Sigmoid colon (tissue), 4 donors: ENCODE measurements at regions not wholly inside any gene's neighbourhood (a gene's known extent, or its start where the extent isn't known, plus 50 kb on each side); places are given as distances from the start of the nearest gene placed in this dataset.

ENCODE experiments used
- CTCF ChIP-seq, 4 experiments: fragments of 450-650 bp in 3 of 4; fragments of 200-600 bp in 1 of 4; IDR thresholded peaks; one replicate each; pipeline ENCODE4 v1.5.1; 2016 to 2019; ENCODE audit warnings: antibody characterized with exemption in 4 of 4, mild to moderate bottlenecking in 3 of 4, moderate library complexity in 2 of 4
- EP300 ChIP-seq, 4 donors: sonication (generic); formaldehyde crosslinking; IDR thresholded peaks; one replicate each; pipeline ENCODE4 v1.6.1; 2017; ENCODE audit warnings: antibody characterized with exemption in 4 of 4
- POLR2A ChIP-seq, 2 donors: fragments of 450-650 bp; IDR thresholded peaks; one replicate each; pipeline ENCODE4 v1.6.1; 2016; ENCODE audit warnings: antibody characterized with exemption in 2 of 2, mild to moderate bottlenecking in 2 of 2, moderate library complexity in 2 of 2
- POLR2AphosphoS5 ChIP-seq, 4 donors: sonication (generic); formaldehyde crosslinking; IDR thresholded peaks; one replicate each; pipeline ENCODE4 v1.6.1; 2017; ENCODE audit warnings: antibody characterized with exemption in 4 of 4

DNA sequence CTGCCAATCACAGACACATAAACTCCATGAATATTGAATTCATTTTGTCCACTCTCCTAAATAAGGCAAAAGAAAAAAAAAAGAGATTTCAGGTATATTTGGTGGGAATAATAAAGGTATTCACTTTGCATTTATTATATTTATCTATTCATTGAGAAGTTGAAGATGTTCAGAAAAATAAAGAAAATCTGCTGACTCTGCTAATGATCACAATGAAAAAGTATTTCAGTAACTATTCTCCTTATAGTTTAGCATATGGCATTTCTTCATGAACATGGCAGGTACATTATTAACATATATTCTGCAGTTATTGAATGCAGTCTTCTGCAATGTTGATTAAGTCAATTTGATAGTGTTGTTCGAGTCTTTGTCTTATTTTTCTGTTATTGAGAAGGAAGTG is 202.5 kb upstream of the ANKRD50 start:
- TF ChIP-seq CTCF (IDR thresholded peaks at IDR 0.05) (no peak), POLR2AphosphoS5 (IDR thresholded peaks at IDR 0.05) (no peak), POLR2A (IDR thresholded peaks at IDR 0.05) (no peak), EP300 (IDR thresholded peaks at IDR 0.05) (no peak)
